ENCODE measurements at regions not wholly inside any gene's neighbourhood (a gene's known extent, or its start where the extent isn't known, plus 50 kb on each side); places are given as distances from the start of the nearest gene placed in this dataset.

DNA sequence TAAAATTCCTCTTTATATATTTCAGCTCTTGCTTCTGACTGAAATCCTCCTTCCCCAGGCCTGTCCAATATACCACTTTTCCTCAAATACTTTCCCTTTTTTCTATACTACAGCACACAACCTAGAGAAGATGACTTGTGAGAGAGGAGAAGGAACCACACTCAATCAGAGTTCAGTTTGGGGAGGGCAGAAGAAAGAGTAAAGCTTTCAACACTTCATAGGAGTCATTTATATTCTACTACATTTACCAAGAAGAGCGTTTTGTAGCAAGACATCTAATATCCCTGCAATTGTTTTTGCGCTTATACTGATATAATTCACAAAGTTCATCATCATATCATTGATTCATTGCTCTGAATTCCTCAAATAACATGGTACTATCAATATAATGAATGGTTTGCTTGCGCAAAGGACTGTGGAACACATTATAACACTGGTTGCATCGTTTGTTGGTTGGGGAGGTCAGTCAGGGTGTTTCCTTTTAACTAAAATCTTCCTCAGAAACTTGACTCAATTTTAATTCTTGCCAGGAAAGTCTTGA is 792.5 kb upstream of the CELF2 start:
- DNase-seq (ENCODE audit: low spot score) (no peak), ATAC-seq (ENCODE audit: low FRiP score) (no peak)
- TF ChIP-seq, protein P1, sequence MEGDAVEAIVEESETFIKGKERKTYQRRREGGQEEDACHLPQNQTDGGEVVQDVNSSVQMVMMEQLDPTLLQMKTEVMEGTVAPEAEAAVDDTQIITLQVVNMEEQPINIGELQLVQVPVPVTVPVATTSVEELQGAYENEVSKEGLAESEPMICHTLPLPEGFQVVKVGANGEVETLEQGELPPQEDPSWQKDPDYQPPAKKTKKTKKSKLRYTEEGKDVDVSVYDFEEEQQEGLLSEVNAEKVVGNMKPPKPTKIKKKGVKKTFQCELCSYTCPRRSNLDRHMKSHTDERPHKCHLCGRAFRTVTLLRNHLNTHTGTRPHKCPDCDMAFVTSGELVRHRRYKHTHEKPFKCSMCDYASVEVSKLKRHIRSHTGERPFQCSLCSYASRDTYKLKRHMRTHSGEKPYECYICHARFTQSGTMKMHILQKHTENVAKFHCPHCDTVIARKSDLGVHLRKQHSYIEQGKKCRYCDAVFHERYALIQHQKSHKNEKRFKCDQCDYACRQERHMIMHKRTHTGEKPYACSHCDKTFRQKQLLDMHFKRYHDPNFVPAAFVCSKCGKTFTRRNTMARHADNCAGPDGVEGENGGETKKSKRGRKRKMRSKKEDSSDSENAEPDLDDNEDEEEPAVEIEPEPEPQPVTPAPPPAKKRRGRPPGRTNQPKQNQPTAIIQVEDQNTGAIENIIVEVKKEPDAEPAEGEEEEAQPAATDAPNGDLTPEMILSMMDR (IDR thresholded peaks at IDR 0.05) = no peak

GRCh38 chr10:10233229-10233628 is 784.4 kb upstream of the CELF2 start:
- TF ChIP-seq, protein P1 (IDR thresholded peaks at IDR 0.05) = no peak
- no peak for ATAC-seq (ENCODE audit: low FRiP score)
- DNase-seq (ENCODE audit: low spot score) = no peak

DNA sequence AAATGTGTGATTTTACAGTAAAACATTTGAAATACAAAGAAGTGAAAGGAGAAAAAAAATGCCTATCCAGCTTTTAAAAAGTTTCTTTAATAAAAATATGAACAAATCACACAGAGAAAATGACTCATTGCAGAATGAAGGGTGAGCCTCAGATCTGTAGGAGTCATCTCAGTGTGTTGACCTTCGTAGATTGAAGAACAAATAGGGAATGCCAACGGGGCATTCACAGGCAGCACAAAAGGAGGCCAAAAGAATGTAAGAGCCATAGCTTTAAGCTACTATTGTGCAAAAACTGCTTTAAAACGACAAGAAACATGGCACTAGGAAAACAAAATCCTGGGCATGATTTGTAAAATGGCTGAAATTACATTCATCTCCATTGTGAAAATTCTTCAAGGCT is 782.7 kb upstream of the CELF2 start:
- ATAC-seq (ENCODE audit: low FRiP score) (no peak), DNase-seq (ENCODE audit: low spot score) (no peak)
- TF ChIP-seq, protein P1 (IDR thresholded peaks at IDR 0.05) = no peak

GRCh38 chr10:10247585-10247984 is 770.1 kb upstream of the CELF2 start:
- DNase-seq (ENCODE audit: low spot score) = no peak
- TF ChIP-seq, protein P1 (IDR thresholded peaks at IDR 0.05) = no peak
- no peak for ATAC-seq (ENCODE audit: low FRiP score)

- TF ChIP-seq, protein P1 (IDR thresholded peaks at IDR 0.05) = no peak
- no peak for DNase-seq (ENCODE audit: low spot score)
- no peak for ATAC-seq (ENCODE audit: low FRiP score)
These were observed 760.8 kb upstream of the CELF2 start for GRCh38 chr10:10256860-10257259.

DNA sequence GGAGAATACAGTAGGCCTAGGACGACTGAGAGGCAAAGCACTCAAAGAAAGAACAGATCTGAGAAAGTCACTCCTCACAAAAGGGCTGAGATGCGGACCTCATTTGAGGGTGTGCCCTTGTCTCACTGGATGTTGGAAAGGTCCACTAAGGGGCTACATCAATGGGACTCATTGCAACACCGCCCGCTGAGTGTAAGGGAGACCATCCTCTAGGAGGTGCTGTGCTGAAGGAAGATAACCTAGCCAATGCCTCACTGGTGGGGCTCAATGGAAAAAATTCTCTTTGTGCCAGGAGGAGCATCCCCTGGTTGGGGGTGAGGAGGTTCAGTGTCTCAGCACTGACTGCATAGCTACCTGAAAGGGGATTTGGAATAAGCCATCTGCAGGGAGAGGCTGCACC is 758.7 kb upstream of the CELF2 start:
- TF ChIP-seq, protein P1 (IDR thresholded peaks at IDR 0.05) = no peak
- no peak for DNase-seq (ENCODE audit: low spot score)
- ATAC-seq (ENCODE audit: low FRiP score) = no peak

DNA sequence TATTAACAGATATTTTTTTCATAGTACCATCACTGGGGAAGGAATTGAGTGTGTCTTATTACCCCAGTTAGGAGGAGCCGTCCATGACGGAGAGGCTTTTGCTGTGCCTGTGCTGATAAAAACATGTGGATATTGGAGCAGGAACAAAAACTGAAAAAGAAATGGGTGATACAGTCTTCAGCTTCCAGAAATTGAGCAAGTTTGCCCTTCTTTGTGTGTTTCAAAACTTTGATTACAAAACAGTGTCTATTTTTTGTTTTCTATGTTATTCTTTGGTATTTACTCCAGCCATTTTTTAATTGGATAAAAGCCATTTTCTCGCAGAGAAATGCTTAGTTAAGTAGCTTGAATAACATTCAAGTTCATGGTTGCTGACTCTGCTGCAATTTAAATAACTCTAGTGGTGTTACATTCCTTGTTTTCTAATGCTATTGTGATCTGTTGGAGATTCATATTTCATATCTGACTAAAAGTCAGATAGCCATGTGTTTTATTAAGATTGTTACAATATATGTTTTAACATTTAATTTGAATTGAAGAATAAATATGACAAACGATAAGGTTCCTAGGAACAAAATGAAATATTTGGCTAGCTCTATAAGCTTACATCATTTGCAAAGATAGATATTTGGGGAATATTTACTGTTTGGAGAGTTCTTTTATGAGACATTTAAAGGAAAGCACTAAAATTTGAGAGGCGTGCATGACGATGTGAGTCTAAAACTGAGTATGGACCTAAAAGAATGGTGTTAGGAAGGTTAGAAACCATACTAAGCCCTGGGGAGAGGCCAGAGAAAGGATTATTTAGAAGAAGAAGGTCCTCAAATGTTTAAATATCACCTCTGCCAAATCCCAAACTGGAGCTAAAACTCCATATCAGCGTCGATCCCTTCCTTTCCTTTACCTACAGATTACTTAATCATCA is 747.3 kb upstream of the CELF2 start:
- ATAC-seq (ENCODE audit: low FRiP score) (peak; percentile 44), DNase-seq (ENCODE audit: low spot score) (no peak)
- TF ChIP-seq, protein P1 (IDR thresholded peaks at IDR 0.05) = no peak
